Fibroblast of lung (primary cell): ENCODE measurements at regions not wholly inside any gene's neighbourhood (a gene's known extent, or its start where the extent isn't known, plus 50 kb on each side); places are given as distances from the start of the nearest gene placed in this dataset.

Experiments used
- DNase-seq, 2 donors: peaks; one replicate each; pipeline versions ENCODE4 v3.0.0 to v3.0.0-alpha.2; 2010; ENCODE audit warnings: low read depth in 2 of 2
- H2AFZ ChIP-seq: 2 replicates; pipeline ENCODE4 v1.5.1; 2012; ENCODE audit warnings: low read length, control low read depth, inconsistent platforms
- H3K27ac ChIP-seq: 2 replicates; pipeline ENCODE4 v1.5.1; 2011; ENCODE audit warnings: low read length, control low read depth; ENCODE audit not compliant: insufficient read depth
- H3K27me3 ChIP-seq: 2 replicates; pipeline ENCODE4 v1.5.1; 2011; ENCODE audit warnings: mild to moderate bottlenecking, low read length; ENCODE audit not compliant: control insufficient read depth, insufficient read depth
- H3K36me3 ChIP-seq: 2 replicates; pipeline ENCODE4 v1.5.1; 2011; ENCODE audit warnings: low read length; ENCODE audit not compliant: control insufficient read depth, insufficient read depth
- H3K4me1 ChIP-seq: 2 replicates; pipeline ENCODE4 v1.5.1; 2011; ENCODE audit warnings: low read length; ENCODE audit not compliant: control insufficient read depth, insufficient read depth; ENCODE audit errors: extremely low read depth
- H3K4me2 ChIP-seq: 2 replicates; pipeline ENCODE4 v1.5.1; 2011; ENCODE audit warnings: low read length, control low read depth; ENCODE audit not compliant: insufficient read depth; ENCODE audit errors: extremely low read depth
- H3K4me3 ChIP-seq, 4 experiments: fragments of 200-600 bp in 1 of 4; sonication (generic) in 1 of 4; replicated peaks in 1 of 4; 2 replicates each; pipeline ENCODE4 v1.5.1; 2011 to 2016; ENCODE audit warnings: low read length in 4 of 4, low read depth in 3 of 4, mild to moderate bottlenecking in 3 of 4, control low read depth in 2 of 4, inconsistent platforms in 1 of 4, mixed read lengths in 1 of 4; ENCODE audit not compliant: insufficient read depth in 1 of 4; ENCODE audit errors: control extremely low read depth in 1 of 4
- H3K79me2 ChIP-seq: 2 replicates; pipeline ENCODE4 v1.5.1; 2012; ENCODE audit warnings: mild to moderate bottlenecking, low read length, inconsistent platforms; ENCODE audit not compliant: control insufficient read depth, insufficient read depth
- H3K9ac ChIP-seq: 2 replicates; pipeline ENCODE4 v1.5.1; 2011; ENCODE audit warnings: mild to moderate bottlenecking, low read length, control low read depth; ENCODE audit not compliant: insufficient read depth
- H3K9me3 ChIP-seq: 2 replicates; pipeline ENCODE4 v1.5.1; 2012; ENCODE audit warnings: low read depth, low read length; ENCODE audit not compliant: control insufficient read depth, insufficient read depth
- H4K20me1 ChIP-seq: 2 replicates; pipeline ENCODE4 v1.5.1; 2011; ENCODE audit warnings: low read length; ENCODE audit not compliant: control insufficient read depth, insufficient read depth; ENCODE audit errors: extremely low read depth
- CTCF ChIP-seq, 2 donors: IDR thresholded peaks in 1 of 2; conservative IDR thresholded peaks in 1 of 2; 1 replicate in 1 of 2; 2 replicates in 1 of 2; pipeline ENCODE4 v1.5.1; 2011 to 2012; ENCODE audit warnings: low read length in 2 of 2, control low read depth in 1 of 2, inconsistent platforms in 1 of 2, low read depth in 1 of 2, mild to moderate bottlenecking in 1 of 2
- EZH2 ChIP-seq: IDR thresholded peaks from 2 replicates; pipeline ENCODE4 v1.5.1; 2012; ENCODE audit warnings: low read length, control low read depth, mild to moderate bottlenecking; ENCODE audit errors: missing control alignments

GRCh38 chr3:148044151-148044550 lies 635.0 kb downstream of the ZIC1 start:
- Histone ChIP-seq H3K36me3 (no peaks in the 10 kb centered on the region), H2AFZ (no peak overlapping the region), H3K79me2 (no peaks in the 10 kb centered on the region), H3K4me2 (no peak overlapping the region), H3K9me3 (no peaks in the 10 kb centered on the region), H3K4me3 (no peak overlapping the region), H3K9ac (no peak overlapping the region), H4K20me1 (no peaks in the 10 kb centered on the region), H3K4me1 (no peaks in the 10 kb centered on the region), H3K27me3 (no peaks in the 10 kb centered on the region), H3K27ac (no peak overlapping the region)
- no peak for TF ChIP-seq CTCF (conservative IDR thresholded peaks at IDR 0.05 in 1 of 2, IDR thresholded peaks at IDR 0.05 in 1 of 2; ENCODE audit: low read depth in 1 of 2, low read length in 2 of 2)
- TF ChIP-seq EZH2, result no peak
- DNase-seq, result no peak

- H2AFZ ChIP-seq, result no peak overlapping the region
- H3K9me3 ChIP-seq, result no peaks in the 10 kb centered on the region
- H3K4me2 ChIP-seq, result no peak overlapping the region
- DNase-seq, result no peak
- no peaks in the 10 kb centered on the region for H4K20me1 ChIP-seq
- no peak overlapping the region for H3K9ac ChIP-seq
- TF ChIP-seq CTCF (conservative IDR thresholded peaks at IDR 0.05 in 1 of 2, IDR thresholded peaks at IDR 0.05 in 1 of 2; ENCODE audit: low read depth in 1 of 2, low read length in 2 of 2) (no peak), EZH2 (no peak)
- H3K4me3 ChIP-seq, result no peak overlapping the region
- H3K36me3 ChIP-seq, result no peaks in the 10 kb centered on the region
- H3K79me2 ChIP-seq, result no peaks in the 10 kb centered on the region
- no peaks in the 10 kb centered on the region for H3K27me3 ChIP-seq
- no peak overlapping the region for H3K27ac ChIP-seq
- no peaks in the 10 kb centered on the region for H3K4me1 ChIP-seq
Measured at GRCh38 chr3:148054999-148055398, 642.7 kb upstream of the AGTR1 start.

GRCh38 chr3:148062590-148062989 lies 635.1 kb upstream of the AGTR1 start:
- no peak for DNase-seq
- no peaks in the 10 kb centered on the region for H3K27me3 ChIP-seq
- H3K36me3 ChIP-seq, result no peaks in the 10 kb centered on the region
- no peak overlapping the region for H2AFZ ChIP-seq
- H3K4me2 ChIP-seq, result no peak overlapping the region
- no peaks in the 10 kb centered on the region for H3K79me2 ChIP-seq
- H3K9me3 ChIP-seq, result no peaks in the 10 kb centered on the region
- H3K4me1 ChIP-seq, result no peaks in the 10 kb centered on the region
- TF ChIP-seq CTCF (conservative IDR thresholded peaks at IDR 0.05 in 1 of 2, IDR thresholded peaks at IDR 0.05 in 1 of 2; ENCODE audit: low read depth in 1 of 2, low read length in 2 of 2), result no peak
- TF ChIP-seq EZH2, result no peak
- no peaks in the 10 kb centered on the region for H4K20me1 ChIP-seq
- no peak overlapping the region for H3K27ac ChIP-seq
- no peak overlapping the region for H3K9ac ChIP-seq
- H3K4me3 ChIP-seq, result no peak overlapping the region
